GM12865 (cell line): ENCODE measurements at regions not wholly inside any gene's neighbourhood (a gene's known extent, or its start where the extent isn't known, plus 50 kb on each side); places are given as distances from the start of the nearest gene placed in this dataset.

Experiments
- DNase-seq: peaks from one replicate; pipeline ENCODE4 v3.0.0; 2010; ENCODE audit warnings: low read depth
- H3K4me3 ChIP-seq: 2 replicates; pipeline ENCODE4 v1.5.1; 2011; ENCODE audit warnings: mild to moderate bottlenecking, low read depth, low read length, control low read depth
- TF ChIP-seq, protein P1 (sequence below): IDR thresholded peaks from 2 replicates; pipeline ENCODE4 v1.5.1; 2011; ENCODE audit warnings: low read length, control low read depth, low read depth, inconsistent platforms; ENCODE audit not compliant: insufficient read depth; ENCODE audit errors: missing control alignments

DNA sequence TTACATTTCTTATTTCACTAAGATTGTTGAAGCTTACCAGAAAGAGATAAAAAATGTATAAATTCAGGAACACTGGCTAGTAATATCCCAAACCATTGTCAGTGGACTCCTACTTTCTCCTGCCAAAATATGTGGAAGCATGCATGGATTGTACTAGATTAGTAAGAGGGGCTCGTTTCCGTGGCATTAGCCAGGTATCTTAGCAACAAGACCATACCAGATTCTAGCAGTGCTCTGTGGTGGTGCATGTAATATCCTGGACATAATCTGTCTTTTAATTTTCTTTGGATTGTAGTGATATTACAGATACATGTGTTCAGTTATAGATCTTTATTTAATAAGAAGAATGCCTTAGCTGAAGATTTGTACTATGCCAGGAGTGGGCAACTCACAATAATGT, 371.9 kb upstream of the PITX2 start:
- no peak for DNase-seq
- H3K4me3 ChIP-seq, result no peak overlapping the region
- TF ChIP-seq, protein P1, sequence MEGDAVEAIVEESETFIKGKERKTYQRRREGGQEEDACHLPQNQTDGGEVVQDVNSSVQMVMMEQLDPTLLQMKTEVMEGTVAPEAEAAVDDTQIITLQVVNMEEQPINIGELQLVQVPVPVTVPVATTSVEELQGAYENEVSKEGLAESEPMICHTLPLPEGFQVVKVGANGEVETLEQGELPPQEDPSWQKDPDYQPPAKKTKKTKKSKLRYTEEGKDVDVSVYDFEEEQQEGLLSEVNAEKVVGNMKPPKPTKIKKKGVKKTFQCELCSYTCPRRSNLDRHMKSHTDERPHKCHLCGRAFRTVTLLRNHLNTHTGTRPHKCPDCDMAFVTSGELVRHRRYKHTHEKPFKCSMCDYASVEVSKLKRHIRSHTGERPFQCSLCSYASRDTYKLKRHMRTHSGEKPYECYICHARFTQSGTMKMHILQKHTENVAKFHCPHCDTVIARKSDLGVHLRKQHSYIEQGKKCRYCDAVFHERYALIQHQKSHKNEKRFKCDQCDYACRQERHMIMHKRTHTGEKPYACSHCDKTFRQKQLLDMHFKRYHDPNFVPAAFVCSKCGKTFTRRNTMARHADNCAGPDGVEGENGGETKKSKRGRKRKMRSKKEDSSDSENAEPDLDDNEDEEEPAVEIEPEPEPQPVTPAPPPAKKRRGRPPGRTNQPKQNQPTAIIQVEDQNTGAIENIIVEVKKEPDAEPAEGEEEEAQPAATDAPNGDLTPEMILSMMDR, result no peak

DNA sequence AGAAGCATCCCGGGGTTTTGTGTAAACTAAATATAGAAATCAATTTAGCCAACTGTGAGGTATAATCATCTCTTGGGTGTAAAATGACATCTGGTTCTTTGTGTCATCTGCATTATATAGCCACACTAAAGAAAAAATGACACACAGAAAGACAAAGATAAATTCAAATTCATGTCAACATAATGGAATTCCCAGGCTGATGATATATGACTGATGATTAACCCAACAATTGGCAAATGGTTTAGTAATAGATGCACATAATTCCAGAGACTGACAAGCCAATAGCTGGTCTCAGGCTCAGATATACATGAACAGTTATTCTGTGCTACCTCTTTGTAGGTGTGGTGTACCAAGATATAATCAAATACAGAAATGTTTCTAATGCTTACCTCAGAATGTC, 375.4 kb upstream of the PITX2 start:
- TF ChIP-seq, protein P1, result no peak
- no peak overlapping the region for H3K4me3 ChIP-seq
- DNase-seq, result no peak

DNA sequence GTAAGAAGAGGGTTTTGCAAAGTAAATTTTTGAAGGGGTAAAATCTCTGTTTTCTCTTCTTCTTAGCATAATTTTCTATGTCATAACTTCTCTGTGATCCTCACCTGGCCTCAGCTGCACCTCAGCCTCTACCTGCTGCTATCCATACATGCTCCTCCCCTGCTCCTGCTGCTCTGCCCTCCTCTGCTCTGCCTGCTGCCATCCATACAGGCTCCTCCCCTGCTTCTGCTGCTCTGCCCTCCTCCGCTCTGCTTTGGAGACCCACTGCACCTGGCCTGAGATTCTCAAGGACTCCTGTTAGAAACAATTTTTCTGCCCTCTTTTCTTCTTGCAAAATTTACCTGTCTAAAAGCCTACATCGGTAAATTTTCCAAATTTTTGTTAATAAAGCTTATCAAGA, 388.6 kb upstream of the PITX2 start:
- TF ChIP-seq, protein P1, result no peak
- H3K4me3 ChIP-seq, result no peak overlapping the region
- DNase-seq, result no peak

DNA sequence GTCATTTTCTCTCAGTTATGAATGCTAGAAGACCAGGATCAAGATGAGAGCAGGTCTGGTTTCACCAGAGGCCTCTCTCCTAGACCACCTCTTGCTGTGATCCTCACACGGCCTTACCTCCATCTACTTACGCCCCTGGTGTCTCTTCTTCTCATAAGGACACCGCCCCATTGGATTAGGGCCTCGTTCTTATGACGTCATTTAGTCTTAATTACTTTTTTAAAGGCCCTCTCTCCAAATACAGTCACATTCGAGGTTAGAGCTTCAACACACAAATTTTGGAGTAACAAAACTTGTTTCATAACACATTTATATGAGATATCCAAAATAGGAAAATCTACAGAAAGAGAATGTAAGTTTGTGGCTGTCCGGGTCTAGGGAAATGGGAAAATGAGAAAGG, 391.0 kb upstream of the PITX2 start:
- TF ChIP-seq, protein P1, result no peak
- H3K4me3 ChIP-seq, result no peak overlapping the region
- no peak for DNase-seq

DNA sequence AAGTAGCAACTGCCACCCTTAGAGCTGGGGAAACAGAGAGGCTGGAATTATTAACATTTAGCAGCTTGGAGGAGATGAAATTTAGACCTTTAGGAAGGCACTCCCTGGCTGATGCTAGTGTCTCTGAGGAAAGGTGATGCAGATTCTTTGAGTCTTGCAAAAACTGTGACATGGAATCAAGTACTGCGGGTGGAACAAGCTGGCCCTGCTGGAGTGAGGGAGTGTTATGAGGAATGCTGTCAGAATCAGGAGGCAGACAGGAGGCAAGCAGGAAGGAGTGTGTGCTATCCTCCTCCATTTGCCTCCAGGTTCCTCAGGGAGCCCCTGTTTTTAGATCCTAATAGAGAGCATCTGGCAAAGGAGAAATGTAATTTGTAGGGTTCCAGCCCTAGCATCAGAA, 391.7 kb upstream of the PITX2 start:
- TF ChIP-seq, protein P1, result no peak
- no peak for DNase-seq
- H3K4me3 ChIP-seq, result no peak overlapping the region

DNA sequence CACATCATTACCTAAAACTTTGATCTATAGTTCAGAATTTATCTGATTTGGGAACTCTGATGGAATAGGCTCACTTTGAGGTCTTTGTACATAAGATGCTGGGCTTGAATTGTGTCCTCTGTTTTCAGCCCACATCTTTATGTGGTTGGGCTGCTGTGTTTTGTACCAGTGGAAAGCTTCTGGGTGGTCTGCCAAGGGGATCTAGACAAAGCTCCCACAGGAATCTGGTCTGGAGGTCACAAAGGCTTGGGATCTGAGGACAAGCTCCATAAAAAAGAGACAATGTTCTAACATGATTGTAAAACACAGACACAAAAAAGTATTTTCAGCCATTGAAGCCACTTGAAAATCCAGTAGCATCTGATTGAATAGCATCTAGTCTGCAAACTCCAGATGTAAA, 393.5 kb upstream of the PITX2 start:
- TF ChIP-seq, protein P1, result no peak
- DNase-seq, result no peak
- no peak overlapping the region for H3K4me3 ChIP-seq

DNA sequence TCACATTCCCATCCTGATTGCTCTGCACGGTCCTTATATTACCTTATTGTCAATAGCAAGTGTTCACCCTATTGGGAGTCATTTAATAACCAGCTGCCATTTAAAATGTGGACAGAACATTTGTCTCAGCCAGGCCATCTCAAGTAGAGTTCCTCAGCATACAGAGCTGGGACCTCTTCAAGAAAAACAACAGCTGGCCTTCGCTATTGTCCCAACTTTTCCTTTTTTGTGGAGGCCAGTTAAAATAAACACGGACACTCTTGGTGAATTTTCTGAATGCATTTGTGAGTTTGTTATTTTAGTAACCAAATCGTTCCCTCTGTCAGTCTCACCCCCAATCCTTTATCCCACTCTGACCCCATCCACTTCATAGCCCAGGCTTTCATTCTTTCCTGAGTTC, 395.3 kb upstream of the PITX2 start:
- TF ChIP-seq, protein P1, result no peak
- DNase-seq, result no peak
- no peak overlapping the region for H3K4me3 ChIP-seq
